HG03460 (cell line): ENCODE measurements at regions not wholly inside any gene's neighbourhood (a gene's known extent, or its start where the extent isn't known, plus 50 kb on each side); places are given as distances from the start of the nearest gene placed in this dataset.
"Not testable (repeated sequence)": the region's sequence is repeated elsewhere in the genome, so short reads cannot be mapped to it uniquely, and the experiment has no call there.

Experiments used
- ATAC-seq: cut with Tn5 transposase; IDR thresholded peaks from one replicate; pipeline ENCODE4 v1.9.1; 2021; ENCODE audit not compliant: unreplicated experiment

- no peak for ATAC-seq
Measured at GRCh38 chr14:89469210-89470198, 52.5 kb upstream of the FOXN3 start.

- ATAC-seq = no peak
Measured at GRCh38 chr14:89468566-89468965, 51.5 kb upstream of the FOXN3 start.

- ATAC-seq = not testable (repeated sequence)
Measured at GRCh38 chr14:89468030-89468429, 51.0 kb upstream of the FOXN3 start.

GRCh38 chr14:89466944-89467343, 49.9 kb upstream of the FOXN3 start:
- ATAC-seq = no peak
